ENCODE measurements at regions not wholly inside any gene's neighbourhood (a gene's known extent, or its start where the extent isn't known, plus 50 kb on each side); places are given as distances from the start of the nearest gene placed in this dataset.

DNA sequence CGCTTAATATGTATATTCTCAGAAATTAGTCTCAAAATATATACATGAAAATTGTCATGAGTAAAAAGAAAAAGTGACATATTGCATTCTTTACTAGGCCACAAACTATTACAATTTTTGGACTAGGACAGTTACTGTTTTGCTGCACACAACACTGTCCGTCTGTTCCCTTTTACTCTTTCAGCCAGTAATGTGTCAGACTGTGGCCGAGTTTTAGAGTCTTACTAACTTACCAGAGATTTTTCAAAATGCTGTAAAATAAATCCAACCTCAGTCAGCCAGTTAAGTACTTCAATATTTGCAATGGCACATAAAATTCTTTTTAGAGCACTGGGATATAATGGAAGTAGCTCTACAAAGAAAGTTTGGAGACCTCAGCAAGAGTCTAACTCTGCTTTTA is 380.3 kb upstream of the IL12A start:
- TF ChIP-seq CTCF (IDR thresholded peaks at IDR 0.05), result no peak
- DNase-seq (ENCODE audit: low spot score), result no peak
- no peak overlapping the region for H3K4me3 ChIP-seq
- H3K27ac ChIP-seq, result no peak overlapping the region

- DNase-seq (ENCODE audit: low spot score), result no peak
- TF ChIP-seq CTCF (IDR thresholded peaks at IDR 0.05), result no peak
- no peak overlapping the region for H3K27ac ChIP-seq
- no peak overlapping the region for H3K4me3 ChIP-seq
Observed at GRCh38 chr3:159609625-159610024, 379.0 kb upstream of the IL12A start.

GRCh38 chr3:159616234-159616825 is 372.3 kb upstream of the IL12A start:
- DNase-seq (ENCODE audit: low spot score), result no peak
- Histone ChIP-seq H3K27ac (no peak overlapping the region), H3K4me3 (no peak overlapping the region)
- peak; percentile 66 for TF ChIP-seq CTCF (IDR thresholded peaks at IDR 0.05)

DNA sequence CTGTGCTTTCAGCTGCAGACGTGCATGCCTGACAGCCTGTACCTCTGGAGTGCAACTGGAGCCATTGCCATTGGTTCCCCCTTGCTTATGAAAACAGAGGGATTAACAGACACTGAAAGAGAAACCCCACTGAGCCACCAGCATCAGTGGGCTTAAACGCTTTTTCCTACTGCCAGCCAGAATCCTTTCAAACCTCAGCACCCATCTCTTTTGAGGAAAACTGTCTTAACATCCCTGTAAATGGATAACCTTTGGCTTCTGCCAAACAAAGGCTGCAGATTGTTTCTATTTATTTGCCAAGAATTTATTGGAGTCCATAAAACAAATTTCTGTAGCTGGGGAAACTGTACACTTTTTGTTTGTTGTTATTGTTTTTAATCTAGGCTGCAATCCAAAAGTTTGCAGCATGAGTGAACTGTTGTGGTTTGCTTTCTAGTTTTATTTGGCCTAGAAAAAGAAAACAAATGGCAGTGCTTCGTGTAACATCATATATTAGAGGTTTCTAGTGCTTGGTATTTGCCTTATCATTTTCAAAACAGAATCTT is 369.2 kb upstream of the IL12A start:
- no peak for DNase-seq (ENCODE audit: low spot score)
- no peak overlapping the region for H3K4me3 ChIP-seq
- no peak overlapping the region for H3K27ac ChIP-seq
- TF ChIP-seq CTCF (IDR thresholded peaks at IDR 0.05), result no peak

DNA sequence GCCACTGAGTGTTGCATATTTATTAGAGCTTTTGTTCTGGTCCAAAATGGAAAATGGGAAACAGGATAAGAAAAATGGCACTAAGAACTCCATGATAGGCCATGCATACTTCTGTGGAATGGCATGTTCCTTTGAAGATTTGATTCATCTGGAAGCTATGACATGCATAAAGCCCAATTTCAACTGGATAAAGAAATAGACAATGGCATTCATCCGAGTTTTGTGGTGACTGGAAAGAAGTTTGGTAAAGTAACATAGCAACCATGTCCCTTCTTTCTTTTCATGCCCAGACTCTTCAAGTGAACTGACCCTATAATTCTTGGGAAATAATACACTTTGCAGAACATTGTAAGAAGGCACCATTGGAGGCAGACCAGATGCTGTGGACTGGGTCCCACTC is 368.4 kb upstream of the IL12A start:
- no peak for TF ChIP-seq CTCF (IDR thresholded peaks at IDR 0.05)
- no peak for DNase-seq (ENCODE audit: low spot score)
- Histone ChIP-seq H3K4me3 (no peak overlapping the region), H3K27ac (no peak overlapping the region)

GRCh38 chr3:159620873-159621272 is 367.8 kb upstream of the IL12A start:
- H3K27ac ChIP-seq, result no peak overlapping the region
- no peak overlapping the region for H3K4me3 ChIP-seq
- TF ChIP-seq CTCF (IDR thresholded peaks at IDR 0.05), result no peak
- no peak for DNase-seq (ENCODE audit: low spot score)

GRCh38 chr3:159624616-159625015 is 364.0 kb upstream of the IL12A start:
- DNase-seq (ENCODE audit: low spot score), result no peak
- no peak overlapping the region for H3K27ac ChIP-seq
- no peak for TF ChIP-seq CTCF (IDR thresholded peaks at IDR 0.05)

More at GRCh38 chr3:159624616-159625015, 364.0 kb upstream of the IL12A start:
- no peak overlapping the region for H3K4me3 ChIP-seq

All from coronary artery (tissue), 2 donors.